GM18502 (cell line): ENCODE measurements at regions not wholly inside any gene's neighbourhood (a gene's known extent, or its start where the extent isn't known, plus 50 kb on each side); places are given as distances from the start of the nearest gene placed in this dataset.

Source experiments
- ATAC-seq: cut with Tn5 transposase; IDR thresholded peaks from one replicate; pipeline ENCODE4 v1.9.1; 2021; ENCODE audit warnings: mild to moderate bottlenecking; ENCODE audit not compliant: unreplicated experiment, poor library complexity

DNA sequence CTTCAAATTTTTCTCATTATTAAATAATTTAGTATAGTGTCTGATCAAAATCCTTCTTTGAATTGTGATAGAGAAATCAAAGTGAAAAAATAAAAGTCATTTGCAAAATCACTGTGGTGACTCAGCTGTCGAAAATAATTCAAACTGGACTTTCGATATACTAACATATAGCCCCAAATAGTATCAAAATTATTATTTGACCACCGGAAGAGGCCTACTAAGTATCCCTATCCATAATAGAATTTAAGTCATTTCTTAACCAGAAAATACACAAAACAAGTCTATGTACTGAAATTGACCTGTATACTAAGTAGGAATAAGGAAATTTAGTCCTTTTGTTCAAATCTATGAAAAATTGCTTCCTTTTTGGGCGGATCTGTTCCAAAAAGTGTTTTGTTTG, 180.7 kb downstream of the MRPL39 start:
- no peak for ATAC-seq

GRCh38 chr21:25425156-25425555, 182.1 kb downstream of the MRPL39 start:
- no peak for ATAC-seq

- ATAC-seq, result no peak
Measured at GRCh38 chr21:25424634-25425033, 182.6 kb downstream of the MRPL39 start.

GRCh38 chr21:25424048-25424447, 183.2 kb downstream of the MRPL39 start:
- no peak for ATAC-seq

DNA sequence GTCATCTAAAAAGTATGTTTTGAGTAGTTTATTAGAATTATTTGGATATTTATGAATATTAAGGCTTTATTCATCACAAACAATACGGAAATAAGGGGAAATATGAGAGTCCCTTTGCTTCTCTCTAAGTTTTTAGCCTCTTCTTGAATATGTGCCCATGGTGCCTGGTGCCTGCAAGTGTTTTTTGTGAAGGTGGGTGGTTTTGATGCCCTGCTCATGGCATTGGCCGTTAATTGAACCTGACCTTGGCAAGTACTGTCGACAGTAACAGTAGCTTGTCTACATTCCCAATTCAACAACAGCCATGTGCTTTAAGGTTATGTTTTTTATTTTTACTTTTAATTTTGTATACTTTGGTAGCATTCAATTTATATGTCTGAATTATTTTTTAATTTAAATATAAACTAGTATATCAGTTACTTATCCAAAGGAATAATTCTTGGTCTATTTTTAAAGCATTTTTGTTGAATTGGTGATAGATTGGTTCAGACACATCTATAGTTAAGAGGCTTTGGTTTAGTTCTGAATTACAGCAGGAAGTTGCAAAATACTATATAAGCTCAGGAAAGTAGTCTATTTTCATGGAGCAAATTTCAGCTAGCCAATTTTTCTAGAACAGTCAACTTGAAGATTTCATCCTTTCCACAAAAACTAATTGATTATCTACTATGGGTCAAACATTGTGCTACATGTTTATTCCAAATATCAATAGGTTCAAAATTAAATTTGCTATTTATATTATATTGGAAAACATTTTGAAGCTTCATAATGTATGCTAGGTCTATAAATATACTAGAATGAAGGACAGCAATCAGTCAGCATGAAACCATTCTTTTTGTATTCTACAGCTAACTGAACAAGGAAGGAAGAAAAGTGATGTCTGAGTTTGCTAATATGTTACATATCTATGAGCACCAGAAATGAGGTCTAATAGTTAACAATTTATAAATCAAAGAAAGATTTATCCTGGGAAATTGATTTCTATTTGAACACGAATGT, 184.4 kb downstream of the MRPL39 start:
- ATAC-seq, result no peak

- ATAC-seq, result peak; percentile 68
Measured at GRCh38 chr21:25421321-25422028, 185.8 kb downstream of the MRPL39 start.

DNA sequence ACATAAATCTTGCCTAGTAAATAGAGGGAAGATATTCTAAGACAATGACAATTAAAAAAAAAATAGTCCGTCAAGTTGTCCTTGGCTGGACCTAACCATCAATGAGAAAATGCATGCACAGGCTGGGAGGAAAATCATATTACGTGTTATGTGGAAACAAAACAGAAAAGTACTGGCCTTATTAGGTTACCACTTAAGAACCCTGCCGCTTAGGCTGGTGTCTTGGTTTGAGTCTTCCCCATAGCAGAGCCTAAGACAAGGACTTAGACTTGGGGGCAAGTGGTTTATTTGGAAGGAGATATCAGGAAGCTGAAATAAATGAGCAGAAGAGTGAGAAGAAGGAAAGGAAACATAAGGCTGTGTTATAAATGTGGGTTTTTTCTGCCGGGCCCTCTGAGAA, 186.4 kb downstream of the MRPL39 start:
- ATAC-seq, result peak; percentile 4

DNA sequence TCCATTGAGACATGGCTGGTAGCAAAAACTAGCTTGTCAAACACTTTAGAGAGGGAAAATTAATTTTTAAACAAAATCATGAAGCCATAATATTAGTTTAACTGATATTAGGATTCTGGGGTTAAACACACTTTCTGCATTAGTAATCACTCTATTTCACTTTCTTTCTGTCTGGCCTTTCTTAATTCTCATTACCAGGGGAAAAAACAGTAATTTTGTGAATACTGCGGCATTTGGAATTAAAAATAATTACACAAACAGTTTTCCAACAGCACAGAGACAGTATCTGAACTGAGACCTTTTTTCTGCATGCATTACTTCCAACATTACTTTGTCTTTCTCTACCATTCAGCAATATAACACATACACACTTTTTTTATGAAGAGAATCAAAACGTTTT, 190.6 kb downstream of the MRPL39 start:
- no peak for ATAC-seq

- no peak for ATAC-seq
Measured at GRCh38 chr21:25412100-25412499, 195.2 kb downstream of the MRPL39 start.

- ATAC-seq, result peak; percentile 37
Measured at GRCh38 chr21:25409978-25410377, 197.3 kb downstream of the MRPL39 start.

GRCh38 chr21:25408666-25409065, 198.6 kb downstream of the MRPL39 start:
- ATAC-seq, result no peak

DNA sequence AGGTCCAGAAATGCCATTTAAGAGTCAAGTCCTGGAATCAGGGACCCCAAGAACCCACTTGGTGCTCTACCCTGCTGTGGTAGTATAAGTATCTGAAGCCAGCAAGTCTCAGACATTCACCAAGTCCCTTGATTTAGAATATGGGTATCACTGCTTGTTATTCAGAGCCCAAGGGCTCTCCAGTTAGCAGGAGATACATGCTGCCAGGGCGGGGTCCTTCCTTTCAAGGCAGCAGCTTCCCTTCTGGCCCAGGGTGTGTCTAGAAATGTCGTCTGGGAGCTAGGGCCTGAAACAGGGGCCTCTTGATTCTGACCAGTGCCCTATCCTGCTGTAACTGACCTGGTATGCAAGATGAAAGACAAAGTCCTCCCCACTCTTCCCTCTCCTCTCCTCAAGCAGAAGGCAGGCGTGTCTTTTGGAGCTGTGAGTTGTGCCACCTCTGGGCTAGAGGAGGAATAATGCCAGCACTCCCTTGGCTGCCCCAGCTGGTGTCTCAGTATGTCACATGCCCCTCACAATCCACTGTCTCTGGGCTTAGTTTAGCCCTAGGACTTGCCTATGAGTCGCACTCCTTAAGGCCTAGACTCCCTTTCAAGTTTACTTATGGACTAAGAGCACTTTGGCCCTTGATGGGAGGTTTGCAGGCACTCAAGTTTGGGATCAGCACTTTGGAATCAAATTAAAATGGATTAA, 200.2 kb downstream of the MRPL39 start:
- no peak for ATAC-seq

DNA sequence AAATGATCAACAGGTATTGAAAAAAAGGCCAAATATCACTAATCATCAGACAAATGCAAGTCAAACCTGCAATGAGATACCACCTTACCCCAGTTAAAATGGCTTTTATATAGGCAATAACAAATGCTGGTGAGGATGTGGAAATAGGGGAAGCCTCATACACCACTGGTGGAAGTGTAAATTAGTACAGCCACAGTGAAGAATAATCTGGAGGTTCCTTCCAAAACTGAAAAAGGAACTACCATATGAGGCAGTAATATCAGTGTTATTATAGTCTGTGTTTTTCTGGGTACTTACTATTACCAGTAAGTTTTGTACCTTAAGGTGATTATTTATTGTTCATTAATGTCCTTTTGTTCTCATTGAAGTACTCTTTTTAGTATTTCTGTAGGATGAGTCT, 201.3 kb downstream of the MRPL39 start:
- no peak for ATAC-seq

DNA sequence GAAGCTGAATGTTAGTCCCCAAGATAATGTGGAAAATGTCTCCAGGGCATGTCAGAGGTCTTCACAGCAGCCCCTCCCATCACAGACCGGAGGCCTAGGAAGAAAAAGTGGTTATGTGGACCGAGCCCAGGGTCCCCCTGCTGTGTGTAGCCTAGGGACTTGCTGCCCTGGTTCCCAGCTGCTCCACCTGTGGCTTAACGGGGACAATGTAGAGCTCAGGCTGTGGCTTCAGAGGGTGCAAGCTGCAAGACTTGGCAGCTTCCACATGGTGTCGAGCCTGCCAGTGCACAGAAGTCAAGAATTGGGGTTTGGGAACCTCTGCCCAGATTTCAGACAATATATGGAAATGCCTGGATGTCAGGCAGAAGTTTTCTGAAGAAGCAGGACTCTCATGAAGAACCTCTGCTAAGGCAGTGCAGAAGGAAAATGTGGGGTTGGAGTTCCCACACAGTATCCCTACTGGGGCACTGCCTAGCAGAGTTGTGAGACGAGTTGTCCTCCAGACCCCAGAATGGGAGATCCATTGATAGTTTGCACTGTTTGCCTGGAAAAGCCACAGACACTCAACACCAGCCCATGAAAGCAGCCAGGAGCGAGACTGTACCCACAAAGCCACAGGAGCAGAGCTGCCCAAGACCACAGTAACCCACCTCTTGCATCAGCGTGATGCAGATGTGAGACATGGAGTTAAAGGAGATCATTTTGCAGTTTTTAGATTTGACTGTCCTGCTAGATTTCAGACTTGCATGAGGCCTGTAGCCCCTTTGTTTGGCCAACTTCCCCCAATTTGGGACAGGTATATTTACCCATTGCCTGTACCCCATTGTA, 204.9 kb downstream of the MRPL39 start:
- ATAC-seq, result no peak

DNA sequence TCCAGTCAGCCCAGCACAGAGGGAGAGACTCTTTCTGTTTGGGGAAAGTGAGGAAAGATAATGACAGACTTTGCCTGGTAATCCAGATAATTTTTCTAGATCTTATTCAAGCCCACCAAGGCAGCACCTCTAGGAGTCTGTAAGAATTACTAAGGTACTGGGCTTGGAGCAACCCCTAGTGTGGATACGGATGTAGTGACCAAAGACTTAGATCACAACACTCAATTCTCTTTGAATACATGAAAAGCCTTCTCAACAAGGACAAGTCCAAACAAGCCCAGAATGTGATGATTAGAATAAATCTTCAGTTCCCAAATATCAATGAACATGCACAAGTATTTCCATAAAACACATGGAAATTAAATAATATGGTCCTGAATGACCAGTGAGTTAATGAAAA, 206.9 kb downstream of the MRPL39 start:
- no peak for ATAC-seq

DNA sequence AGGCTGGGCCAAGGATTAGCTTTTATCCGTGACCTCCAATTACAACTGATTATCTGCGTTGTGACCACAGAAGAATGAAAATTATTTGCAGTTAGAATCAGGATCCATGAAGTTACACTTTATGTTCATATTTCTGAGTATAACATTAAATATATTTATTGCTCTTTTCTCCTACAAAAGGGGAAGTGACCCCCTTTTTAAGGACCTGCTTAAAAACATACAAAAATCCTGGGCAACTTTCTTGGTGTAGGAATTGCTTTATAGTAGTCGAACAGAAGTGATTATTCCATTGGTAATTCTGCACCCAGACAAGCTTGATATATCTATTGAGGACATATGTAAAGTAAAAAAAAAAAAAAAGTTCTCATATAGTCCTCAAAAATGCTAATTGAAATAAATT, 208.7 kb downstream of the MRPL39 start:
- ATAC-seq, result no peak

DNA sequence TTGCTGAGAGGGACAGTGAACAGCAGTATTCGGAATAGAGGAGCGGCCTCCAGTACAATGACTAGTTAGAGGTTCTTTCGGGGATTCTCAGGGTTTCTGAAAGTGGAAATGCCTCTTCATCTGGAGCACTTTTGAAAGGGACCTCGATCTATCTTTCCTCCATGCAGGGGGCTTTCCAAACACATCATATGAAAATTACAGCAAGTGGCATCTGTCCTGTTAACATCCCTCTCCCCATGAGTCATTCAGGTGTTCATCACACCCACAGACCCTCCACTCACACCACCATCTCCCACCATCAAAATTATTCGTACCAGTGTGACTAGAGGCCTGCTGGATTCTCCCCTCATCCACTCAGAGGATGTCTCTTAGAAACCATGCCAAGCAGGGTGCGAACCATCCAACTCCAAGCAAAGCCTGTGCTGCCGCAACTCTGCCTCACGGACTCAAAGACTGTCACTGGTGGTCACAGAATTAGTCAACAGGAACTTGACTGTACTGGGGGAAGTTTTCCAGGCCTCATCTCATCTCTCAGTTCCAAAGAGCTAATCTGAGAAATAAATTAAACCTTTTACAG, 211.1 kb downstream of the MRPL39 start:
- ATAC-seq, result peak; percentile 92

- no peak for ATAC-seq
Measured at GRCh38 chr21:25391777-25392176, 215.5 kb downstream of the MRPL39 start.

DNA sequence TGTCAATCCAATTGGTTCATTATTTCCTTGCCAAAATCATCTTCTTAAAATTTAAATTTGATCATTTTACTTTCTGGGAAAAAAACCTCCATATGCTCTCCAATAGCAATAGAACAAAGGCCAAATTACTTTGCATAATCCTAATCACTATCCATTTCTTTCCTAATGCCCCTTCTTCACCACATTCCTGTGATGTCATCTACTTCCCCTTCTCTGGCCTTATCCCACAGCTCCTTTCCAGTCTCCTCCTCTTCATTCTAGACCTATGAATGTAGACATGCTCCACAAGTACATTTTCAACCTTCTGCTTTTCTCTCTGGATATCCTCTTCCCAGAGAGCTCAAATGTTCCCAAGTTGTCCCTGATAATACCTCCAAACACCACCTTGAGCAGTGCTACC, 216.6 kb downstream of the MRPL39 start:
- no peak for ATAC-seq

DNA sequence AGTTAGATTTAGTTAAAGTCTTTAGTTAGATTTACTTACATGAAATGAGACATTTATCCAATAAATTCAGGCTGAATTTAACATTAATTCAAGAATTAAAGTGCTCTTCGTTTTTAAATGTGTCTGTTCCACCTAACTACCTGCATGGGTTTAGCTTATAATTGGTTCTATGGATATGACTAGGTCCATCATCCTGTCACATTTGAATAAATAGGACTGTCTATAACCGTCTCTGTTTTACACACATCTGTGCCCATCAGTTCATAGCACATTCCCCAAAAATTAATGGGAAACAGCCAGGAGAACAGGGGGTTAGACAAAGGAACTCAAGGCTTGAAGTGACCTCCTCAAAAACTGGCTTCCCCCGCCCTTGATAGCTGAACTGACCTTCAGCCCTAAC, 219.6 kb downstream of the MRPL39 start:
- ATAC-seq, result peak; percentile 59
